K562 (cell line): ENCODE measurements at regions not wholly inside any gene's neighbourhood (a gene's known extent, or its start where the extent isn't known, plus 50 kb on each side); places are given as distances from the start of the nearest gene placed in this dataset.

Source experiments
- BHLHE40 ChIP-seq: IDR thresholded peaks from 2 replicates; pipeline ENCODE4 v1.6.1; 2011; ENCODE audit warnings: low read length, improper control_type of control experiment
- CEBPZ ChIP-seq: fragments of 150-350 bp; IDR thresholded peaks from 2 replicates; pipeline ENCODE4 v1.6.1; 2014; ENCODE audit warnings: low read depth, mild to moderate bottlenecking, low read length, borderline replicate concordance
- DNMT1 ChIP-seq: fragments of 450-650 bp; IDR thresholded peaks from 2 replicates; pipeline ENCODE4 v1.6.1; 2016; ENCODE audit warnings: antibody characterized with exemption, mild to moderate bottlenecking
- KDM5B ChIP-seq: fragments of 200-600 bp; sonication (generic); IDR thresholded peaks from 2 replicates; pipeline ENCODE4 v1.6.1; 2012; ENCODE audit warnings: low read depth, mild to moderate bottlenecking, moderate library complexity, low read length, control low read depth, inconsistent platforms; ENCODE audit not compliant: insufficient replicate concordance
- POLR2A ChIP-seq: fragments of 450-650 bp; conservative IDR thresholded peaks from 2 replicates; pipeline ENCODE4 v1.6.1; 2016
- TF ChIP-seq, protein P1 (sequence below), 3 experiments: IDR thresholded peaks in 2 of 3; conservative IDR thresholded peaks in 1 of 3; 2 replicates each; pipeline ENCODE4 v1.5.1; 2011 to 2012; ENCODE audit warnings: low read length in 3 of 3, mild to moderate bottlenecking in 3 of 3, control low read depth in 2 of 3, improper control_type of control experiment in 1 of 3, inconsistent platforms in 1 of 3, low read depth in 1 of 3, mixed read lengths in 1 of 3, moderate library complexity in 1 of 3; ENCODE audit not compliant: insufficient read depth in 2 of 3

DNA sequence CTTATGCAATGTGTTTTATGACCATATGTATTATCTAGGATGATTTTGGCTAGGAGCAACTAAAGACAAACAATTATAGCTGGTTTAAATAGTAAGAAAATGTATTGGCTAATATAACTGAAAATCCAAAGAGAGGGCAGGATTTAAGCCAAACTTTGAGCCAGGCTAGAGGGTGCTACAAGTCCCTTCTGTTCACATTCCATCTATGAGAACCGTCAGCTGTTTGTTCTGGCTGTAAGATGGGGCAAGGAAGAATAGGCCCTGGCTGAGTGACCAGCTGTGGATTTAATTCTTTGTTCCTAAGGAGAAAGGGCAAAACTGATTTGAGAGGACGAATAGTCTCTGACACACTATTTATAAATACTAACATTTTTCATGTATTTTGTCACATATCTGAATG is 79.2 kb upstream of the UGT8 start:
- no peak for TF ChIP-seq BHLHE40
- no peak for TF ChIP-seq POLR2A
- TF ChIP-seq CEBPZ = no peak
- no peak for TF ChIP-seq KDM5B
- TF ChIP-seq, protein P1, sequence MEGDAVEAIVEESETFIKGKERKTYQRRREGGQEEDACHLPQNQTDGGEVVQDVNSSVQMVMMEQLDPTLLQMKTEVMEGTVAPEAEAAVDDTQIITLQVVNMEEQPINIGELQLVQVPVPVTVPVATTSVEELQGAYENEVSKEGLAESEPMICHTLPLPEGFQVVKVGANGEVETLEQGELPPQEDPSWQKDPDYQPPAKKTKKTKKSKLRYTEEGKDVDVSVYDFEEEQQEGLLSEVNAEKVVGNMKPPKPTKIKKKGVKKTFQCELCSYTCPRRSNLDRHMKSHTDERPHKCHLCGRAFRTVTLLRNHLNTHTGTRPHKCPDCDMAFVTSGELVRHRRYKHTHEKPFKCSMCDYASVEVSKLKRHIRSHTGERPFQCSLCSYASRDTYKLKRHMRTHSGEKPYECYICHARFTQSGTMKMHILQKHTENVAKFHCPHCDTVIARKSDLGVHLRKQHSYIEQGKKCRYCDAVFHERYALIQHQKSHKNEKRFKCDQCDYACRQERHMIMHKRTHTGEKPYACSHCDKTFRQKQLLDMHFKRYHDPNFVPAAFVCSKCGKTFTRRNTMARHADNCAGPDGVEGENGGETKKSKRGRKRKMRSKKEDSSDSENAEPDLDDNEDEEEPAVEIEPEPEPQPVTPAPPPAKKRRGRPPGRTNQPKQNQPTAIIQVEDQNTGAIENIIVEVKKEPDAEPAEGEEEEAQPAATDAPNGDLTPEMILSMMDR (IDR thresholded peaks at IDR 0.05 in 2 of 3, conservative IDR thresholded peaks at IDR 0.05 in 1 of 3; ENCODE audit: insufficient read depth in 2 of 3, low read depth in 1 of 3, low read length in 3 of 3) = no peak
- TF ChIP-seq DNMT1 = no peak
